HepG2 (cell line): ENCODE measurements at regions not wholly inside any gene's neighbourhood (a gene's known extent, or its start where the extent isn't known, plus 50 kb on each side); places are given as distances from the start of the nearest gene placed in this dataset.

ENCODE experiments used
- ATAC-seq: fragments of 200-7000 bp; cut with Tn5 transposase; 3 replicates; pipeline ENCODE4 v1.9.1; 2020; ENCODE audit warnings: mild to moderate bottlenecking, moderate library complexity
- BruUV-seq: library from RNA; stranded (reverse); fragments of 400-500 nt; replicated peaks from 2 replicates; lab custom pipeline; 2021; lab: Mats Ljungman, UMichigan
- CTCF ChIA-PET: fragments of 300-600 bp; formaldehyde crosslinking; extraction: SDS; loops from one replicate; lab custom pipeline; 2021; ENCODE audit warnings: low total read pairs, inconsistent platforms, low intra/inter-chr PET ratio; lab: Yijun Ruan, JAX
- POLR2A ChIA-PET: fragments of 350-600 bp; sonication (Branson Sonifier 250); formaldehyde crosslinking; loops from one replicate; lab custom pipeline; 2020; ENCODE audit warnings: antibody characterized with exemption, inconsistent platforms; lab: Yijun Ruan, JAX
- DNase-seq: peaks from one replicate; pipeline ENCODE4 v3.0.0-alpha.2; 2015; ENCODE audit warnings: low spot score
- FAIRE-seq: peaks from 3 replicates; lab custom pipeline; 2011; peaks lifted over from hg19 to GRCh38; lab: Jason Lieb, UNC
- H2AFZ ChIP-seq: one replicate; pipeline ENCODE4 v1.6.1; 2011; ENCODE audit warnings: low read length, inconsistent platforms
- H3K27ac ChIP-seq: fragments of 300-600 bp; 3 replicates; pipeline ENCODE4 v1.8.0; 2011; ENCODE audit warnings: mixed run types, mild to moderate bottlenecking, mixed read lengths, low read length, inconsistent platforms; ENCODE audit not compliant: insufficient read depth; ENCODE audit errors: extremely low read length
- H3K27me3 ChIP-seq, 2 experiments: fragments of 200-600 bp in 1 of 2; 2 replicates in 1 of 2; 3 replicates in 1 of 2; pipeline versions ENCODE4 v1.6.0 to v1.8.0; 2011; ENCODE audit warnings: low read length in 2 of 2, mild to moderate bottlenecking in 2 of 2, moderate library complexity in 2 of 2, inconsistent platforms in 1 of 2; ENCODE audit not compliant: insufficient read depth in 2 of 2, control insufficient read depth in 1 of 2
- H3K36me3 ChIP-seq, 2 experiments: fragments of 200-600 bp in 1 of 2; replicated peaks in 1 of 2; 2 replicates in 1 of 2; 3 replicates in 1 of 2; pipeline versions ENCODE4 v1.5.1 to v1.8.0; 2011; ENCODE audit warnings: low read length in 2 of 2, inconsistent platforms in 1 of 2; ENCODE audit not compliant: insufficient read depth in 2 of 2, control insufficient read depth in 1 of 2
- H3K4me1 ChIP-seq: 2 replicates; pipeline ENCODE4 v1.5.1; 2012; ENCODE audit warnings: low read length, inconsistent platforms; ENCODE audit not compliant: insufficient read depth
- H3K4me2 ChIP-seq: 2 replicates; pipeline ENCODE4 v1.6.0; 2011; ENCODE audit warnings: low read depth, low read length, inconsistent platforms
- H3K4me3 ChIP-seq, 3 experiments: fragments of 200-600 bp in 1 of 3; sonication (generic), shearing (Covaris generic) in 1 of 3; replicated peaks in 1 of 3; 2 replicates each; pipeline ENCODE4 v1.5.1; 2011 to 2016; ENCODE audit warnings: low read length in 3 of 3, inconsistent platforms in 2 of 3, low read depth in 2 of 3, mild to moderate bottlenecking in 2 of 3, control low read depth in 1 of 3, mixed read lengths in 1 of 3; ENCODE audit not compliant: insufficient read depth in 1 of 3
- H3K79me2 ChIP-seq: one replicate; pipeline ENCODE4 v1.6.1; 2011; ENCODE audit warnings: low read length, inconsistent platforms; ENCODE audit not compliant: insufficient read depth
- H3K9ac ChIP-seq: 2 replicates; pipeline ENCODE4 v1.6.0; 2011; ENCODE audit warnings: mild to moderate bottlenecking, low read depth, low read length, inconsistent platforms; ENCODE audit not compliant: insufficient read depth
- H3K9me3 ChIP-seq: 2 replicates; pipeline ENCODE4 v1.5.1; 2012; ENCODE audit warnings: mild to moderate bottlenecking, low read length
- H4K20me1 ChIP-seq: 2 replicates; pipeline ENCODE4 v1.6.0; 2011; ENCODE audit warnings: inconsistent platforms, mild to moderate bottlenecking, low read length, moderate library complexity; ENCODE audit not compliant: insufficient read depth
- KDM2A ChIP-seq: sonication (generic); formaldehyde crosslinking; IDR thresholded peaks from 2 replicates; pipeline ENCODE4 v1.4.0; 2020; ENCODE audit warnings: low read depth, missing genetic modification reagents, borderline replicate concordance
- MYC ChIP-seq: sonication (generic); formaldehyde crosslinking; IDR thresholded peaks from 2 replicates; pipeline ENCODE4 v1.9.0; 2021; ENCODE audit warnings: missing genetic modification reagents, borderline replicate concordance
- NFE2L1 ChIP-seq: sonication (generic); formaldehyde crosslinking; IDR thresholded peaks from 2 replicates; pipeline ENCODE4 v1.4.0; 2020; ENCODE audit warnings: missing genetic modification reagents, mild to moderate bottlenecking, borderline replicate concordance
- PBX3 ChIP-seq: sonication (generic); formaldehyde crosslinking; IDR thresholded peaks from 2 replicates; pipeline ENCODE4 v1.8.1; 2023; ENCODE audit warnings: missing genetic modification reagents, inconsistent platforms, borderline replicate concordance
- REXO4 ChIP-seq: sonication (generic); formaldehyde crosslinking; IDR thresholded peaks from 2 replicates; pipeline ENCODE4 v1.8.0; 2022; ENCODE audit warnings: missing genetic modification reagents, mild to moderate bottlenecking, borderline replicate concordance
- SRY ChIP-seq: sonication (generic); formaldehyde crosslinking; IDR thresholded peaks from 2 replicates; pipeline ENCODE4 v1.8.0; 2022; ENCODE audit warnings: mild to moderate bottlenecking, missing genetic modification reagents
- TBX2 ChIP-seq: sonication (generic); formaldehyde crosslinking; IDR thresholded peaks from 2 replicates; pipeline ENCODE4 v1.5.0; 2020; ENCODE audit warnings: missing genetic modification reagents, mild to moderate bottlenecking, borderline replicate concordance
- ZBTB2 ChIP-seq: sonication (generic); formaldehyde crosslinking; IDR thresholded peaks from 2 replicates; pipeline ENCODE4 v1.8.0; 2022; ENCODE audit warnings: low read depth, missing genetic modification reagents
- ZFP62 ChIP-seq: sonication (generic); formaldehyde crosslinking; IDR thresholded peaks from 2 replicates; pipeline ENCODE4 v1.4.0; 2020; ENCODE audit warnings: missing genetic modification reagents
- ZNF234 ChIP-seq: sonication (generic); formaldehyde crosslinking; conservative IDR thresholded peaks from 2 replicates; pipeline ENCODE4 v1.5.1; 2020; ENCODE audit warnings: mild to moderate bottlenecking, missing genetic modification reagents
- ZNF441 ChIP-seq: sonication (generic); formaldehyde crosslinking; IDR thresholded peaks from 2 replicates; pipeline ENCODE4 v1.7.0; 2021; ENCODE audit warnings: missing genetic modification reagents, borderline replicate concordance
- WGBS: methylation state at CpG from one replicate; pipeline ENCODE4 v1.1.6; 2017; ENCODE audit warnings: low lambda C conversion rate; 5-methylcytosine and 5-hydroxymethylcytosine counted together
- in situ Hi-C: cut with HindIII; loops from 2 replicates; pipeline ENCODE4 v1.10.0; 2017; ENCODE audit warnings: low pct_unique_long_range_greater_than_20kb; ENCODE audit not compliant: extremely low pct_ligation_motif_present
- intact Hi-C: fragments of 100-400 bp; cut with micrococcal nuclease; formaldehyde crosslinking; loops from one replicate; pipeline ENCODE4 v1.10.0; 2022; ENCODE audit not compliant: unreplicated experiment

- TF ChIP-seq ZNF441 = no peak
- no peak for TF ChIP-seq SRY (CRISPR knock-in tag)
- TF ChIP-seq ZFP62 (CRISPR knock-in tag) = no peak
- TF ChIP-seq, all 625 proteins: peak for 0
These were observed 137.8 kb downstream of the UCHL1 start (continued) for GRCh38 chr4:41394481-41394894.

- no peak overlapping the region for H3K9ac ChIP-seq
- no peak overlapping the region for H2AFZ ChIP-seq
- H3K27me3 ChIP-seq = peaks cover 0 to 4% of the 10 kb centered on the region in 2 experiments; a peak in 1 of 5 replicates
- DNase-seq (no peak), FAIRE-seq (no peak)
- H4K20me1 ChIP-seq = no peaks in the 10 kb centered on the region
- H3K27ac ChIP-seq = no peak overlapping the region
- intact Hi-C loops = no loop called here
- no peaks in the 10 kb centered on the region for H3K36me3 ChIP-seq
- no peaks in the 10 kb centered on the region for H3K4me1 ChIP-seq
- POLR2A ChIA-PET = no interaction called here
- in situ Hi-C loops = no loop called here
- no peaks in the 10 kb centered on the region for H3K79me2 ChIP-seq
- H3K4me2 ChIP-seq = no peak overlapping the region
- no peaks in the 10 kb centered on the region for H3K9me3 ChIP-seq
- H3K4me3 ChIP-seq = no peak overlapping the region
- BruUV-seq = no TSS peak
- TF ChIP-seq ZBTB2 (CRISPR knock-in tag) = no peak
- TF ChIP-seq MYC (CRISPR knock-in tag) = no peak
- no peak for TF ChIP-seq TBX2
- TF ChIP-seq REXO4 (CRISPR knock-in tag) = no peak
- TF ChIP-seq NFE2L1 = no peak
- no peak for TF ChIP-seq ZNF234 (CRISPR knock-in tag)
- TF ChIP-seq PBX3 (CRISPR knock-in tag) = no peak
- TF ChIP-seq KDM2A (CRISPR knock-in tag) = no peak
- TF ChIP-seq, all 625 proteins: peak for 0
- WGBS = 12% methylated on average over 2 of the region's 2 CpGs
- no peak for ATAC-seq
- CTCF ChIA-PET = no interaction called here
These were observed 139.5 kb downstream of the UCHL1 start for GRCh38 chr4:41396214-41396613.
